ENCODE measurements at regions not wholly inside any gene's neighbourhood (a gene's known extent, or its start where the extent isn't known, plus 50 kb on each side); places are given as distances from the start of the nearest gene placed in this dataset.

GRCh38 chr9:81772144-81772543 lies 82.8 kb upstream of the TLE1 start:
- no peak overlapping the region for H3K27ac Mint-ChIP-seq
- no CpG with 5 or more reads among the region's 1 CpG for WGBS (ENCODE audit: insufficient coverage)
- H2AFZ ChIP-seq (ENCODE audit: insufficient read depth, low read depth, low read length, poor library complexity, severe bottlenecking): no peak overlapping the region
- H3K79me2 ChIP-seq (ENCODE audit: insufficient read depth, low read length): no peaks in the 10 kb centered on the region
- H3K4me3 Mint-ChIP-seq: no peak overlapping the region
- H3K4me1 Mint-ChIP-seq: no peaks in the 10 kb centered on the region
- no peak overlapping the region for H3K27ac ChIP-seq (ENCODE audit: low read depth in 1 of 2, low read length in 2 of 2)
- H3K36me3 ChIP-seq (replicated peaks in 1 of 2; ENCODE audit: control insufficient read depth in 1 of 2, insufficient read depth in 2 of 2, low read length in 2 of 2): no peaks in the 10 kb centered on the region
- no peaks in the 10 kb centered on the region for H3K27me3 ChIP-seq (ENCODE audit: control insufficient read depth in 2 of 2, insufficient read depth in 2 of 2, low read length in 2 of 2)
- H3K4me1 ChIP-seq (ENCODE audit: control insufficient read depth in 1 of 2, insufficient read depth in 2 of 2, low read length in 2 of 2): no peaks in the 10 kb centered on the region
- no peak for DNase-seq
- H3K9me3 Mint-ChIP-seq: peaks cover 0 to 8% (median 0%) of the 10 kb centered on the region in 7 donors
- no peak overlapping the region for H3K9ac ChIP-seq (ENCODE audit: insufficient read depth, low read length, poor library complexity, severe bottlenecking)
- no peaks in the 10 kb centered on the region for H3K36me3 Mint-ChIP-seq
- H3K27me3 Mint-ChIP-seq (ENCODE audit: low read depth in 3 of 3): peaks cover 0 to 2% (median 2%) of the 10 kb centered on the region in 3 donors
- H4K20me1 ChIP-seq (ENCODE audit: insufficient read depth, low read length): no peaks in the 10 kb centered on the region
- no peak overlapping the region for H3K4me3 ChIP-seq (replicated peaks in 1 of 3; ENCODE audit: low read depth in 2 of 3, low read length in 3 of 3)
- H3K9me3 ChIP-seq (replicated peaks in 1 of 2; ENCODE audit: control insufficient read depth in 1 of 2, insufficient read depth in 1 of 2, low read length in 2 of 2): no peaks in the 10 kb centered on the region
- intact Hi-C loops (cut with micrococcal nuclease): no loop called here
- H3K4me2 ChIP-seq (replicated peaks; ENCODE audit: extremely low read depth, low read length, poor library complexity, severe bottlenecking): no peak overlapping the region
- TF ChIP-seq CTCF (IDR thresholded peaks at IDR 0.05): no peak

GRCh38 chr9:81776390-81776789 lies 87.0 kb upstream of the TLE1 start:
- H3K27me3 ChIP-seq (ENCODE audit: control insufficient read depth in 2 of 2, insufficient read depth in 2 of 2, low read length in 2 of 2): no peaks in the 10 kb centered on the region
- DNase-seq: no peak
- no peak overlapping the region for H3K27ac ChIP-seq (ENCODE audit: low read depth in 1 of 2, low read length in 2 of 2)
- H3K9me3 ChIP-seq (replicated peaks in 1 of 2; ENCODE audit: control insufficient read depth in 1 of 2, insufficient read depth in 1 of 2, low read length in 2 of 2): peaks cover 0 to 4% of the 10 kb centered on the region in 2 donors
- intact Hi-C loops (cut with micrococcal nuclease): no loop called here
- no peak overlapping the region for H3K27ac Mint-ChIP-seq
- no peaks in the 10 kb centered on the region for H3K36me3 ChIP-seq (replicated peaks in 1 of 2; ENCODE audit: control insufficient read depth in 1 of 2, insufficient read depth in 2 of 2, low read length in 2 of 2)
- H3K4me2 ChIP-seq (replicated peaks; ENCODE audit: extremely low read depth, low read length, poor library complexity, severe bottlenecking): no peak overlapping the region
- no peak overlapping the region for H3K4me3 ChIP-seq (replicated peaks in 1 of 3; ENCODE audit: low read depth in 2 of 3, low read length in 3 of 3)
- WGBS (ENCODE audit: insufficient coverage): no CpG with 5 or more reads among the region's 1 CpG
- no peak overlapping the region for H3K4me3 Mint-ChIP-seq
- no peaks in the 10 kb centered on the region for H4K20me1 ChIP-seq (ENCODE audit: insufficient read depth, low read length)
- no peak overlapping the region for H2AFZ ChIP-seq (ENCODE audit: insufficient read depth, low read depth, low read length, poor library complexity, severe bottlenecking)
- H3K4me1 Mint-ChIP-seq: no peaks in the 10 kb centered on the region
- H3K36me3 Mint-ChIP-seq: no peaks in the 10 kb centered on the region
- no peak for TF ChIP-seq CTCF (IDR thresholded peaks at IDR 0.05)
- peaks cover 2 to 11% (median 7%) of the 10 kb centered on the region in 7 donors for H3K9me3 Mint-ChIP-seq
- peaks cover 0 to 5% (median 3%) of the 10 kb centered on the region in 3 donors for H3K27me3 Mint-ChIP-seq (ENCODE audit: low read depth in 3 of 3)
- no peak overlapping the region for H3K9ac ChIP-seq (ENCODE audit: insufficient read depth, low read length, poor library complexity, severe bottlenecking)
- H3K4me1 ChIP-seq (ENCODE audit: control insufficient read depth in 1 of 2, insufficient read depth in 2 of 2, low read length in 2 of 2): no peaks in the 10 kb centered on the region
- H3K79me2 ChIP-seq (ENCODE audit: insufficient read depth, low read length): no peaks in the 10 kb centered on the region
